Embryonic facial prominence (tissue), 1 donor: ENCODE measurements at regions not wholly inside any gene's neighbourhood (a gene's known extent, or its start where the extent isn't known, plus 50 kb on each side); places are given as distances from the start of the nearest gene placed in this dataset.

Experiments used
- DNase-seq: peaks from one replicate; pipeline ENCODE4 v3.0.0-alpha.2; 2016; ENCODE audit errors: extremely low spot score

- DNase-seq: no peak
Measured at GRCh38 chr2:144242311-144242710, 277.6 kb downstream of the ZEB2 start.

- no peak for DNase-seq
Measured at GRCh38 chr2:144241801-144242200, 278.1 kb downstream of the ZEB2 start.

- no peak for DNase-seq
Measured at GRCh38 chr2:144240656-144241339, 279.1 kb downstream of the ZEB2 start.

- DNase-seq: no peak
Measured at GRCh38 chr2:144239726-144240125, 280.2 kb downstream of the ZEB2 start.

- no peak for DNase-seq
Measured at GRCh38 chr2:144239306-144239705, 280.6 kb downstream of the ZEB2 start.

- DNase-seq: no peak
Measured at GRCh38 chr2:144237830-144238627, 281.9 kb downstream of the ZEB2 start.

GRCh38 chr2:144237108-144237507, 282.8 kb downstream of the ZEB2 start:
- no peak for DNase-seq

- DNase-seq: no peak
Measured at GRCh38 chr2:144235050-144235449, 284.9 kb downstream of the ZEB2 start.

GRCh38 chr2:144234542-144234871, 285.4 kb downstream of the ZEB2 start:
- no peak for DNase-seq

- DNase-seq: no peak
Measured at GRCh38 chr2:144233733-144234541, 286.0 kb downstream of the ZEB2 start.

GRCh38 chr2:144233317-144233716, 286.6 kb downstream of the ZEB2 start:
- no peak for DNase-seq

- DNase-seq: no peak
Measured at GRCh38 chr2:144230448-144231085, 289.4 kb downstream of the ZEB2 start.

- DNase-seq: no peak
Measured at GRCh38 chr2:144230033-144230432, 289.9 kb downstream of the ZEB2 start.

GRCh38 chr2:144229296-144229695, 290.6 kb downstream of the ZEB2 start:
- DNase-seq: no peak

- no peak for DNase-seq
Measured at GRCh38 chr2:144227427-144228105, 292.4 kb downstream of the ZEB2 start.

- no peak for DNase-seq
Measured at GRCh38 chr2:144225076-144225475, 294.8 kb downstream of the ZEB2 start.

GRCh38 chr2:144224472-144224871, 295.4 kb downstream of the ZEB2 start:
- no peak for DNase-seq

GRCh38 chr2:144219979-144220378, 299.9 kb downstream of the ZEB2 start:
- DNase-seq: no peak

GRCh38 chr2:144217853-144218633, 301.9 kb downstream of the ZEB2 start:
- no peak for DNase-seq
